ENCODE measurements at regions not wholly inside any gene's neighbourhood (a gene's known extent, or its start where the extent isn't known, plus 50 kb on each side); places are given as distances from the start of the nearest gene placed in this dataset.

DNA sequence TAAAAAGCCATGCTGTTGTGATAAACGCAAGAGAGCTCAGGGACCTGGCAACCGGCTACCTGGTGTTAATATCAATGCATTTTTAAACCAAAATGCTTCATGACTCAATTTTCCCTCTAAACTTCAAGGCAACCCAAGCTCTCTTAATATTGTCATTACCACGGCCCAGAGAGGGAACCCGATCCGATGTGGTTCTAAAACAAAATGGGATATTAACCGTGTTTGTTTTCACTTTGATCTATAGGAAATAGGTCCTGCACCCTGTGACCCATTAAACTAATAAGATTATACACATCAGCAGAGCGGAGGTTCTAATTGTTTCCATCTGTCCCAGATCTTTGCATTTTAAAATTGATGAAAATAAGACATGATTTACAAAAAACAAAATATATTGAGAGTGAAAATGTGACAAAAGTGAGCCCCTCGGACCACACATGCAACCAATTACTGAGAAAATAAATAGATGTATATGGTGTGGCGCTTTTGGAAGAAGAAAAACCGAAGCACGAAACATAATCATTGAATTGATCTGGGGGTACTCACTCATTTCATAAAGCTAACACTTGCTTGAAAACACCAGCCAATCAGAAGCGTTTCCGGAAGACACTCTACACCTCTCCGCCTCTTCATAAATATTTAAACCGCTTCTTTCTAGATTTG is 290.3 kb upstream of the NFE2L3 start:
- TF ChIP-seq, protein P1, sequence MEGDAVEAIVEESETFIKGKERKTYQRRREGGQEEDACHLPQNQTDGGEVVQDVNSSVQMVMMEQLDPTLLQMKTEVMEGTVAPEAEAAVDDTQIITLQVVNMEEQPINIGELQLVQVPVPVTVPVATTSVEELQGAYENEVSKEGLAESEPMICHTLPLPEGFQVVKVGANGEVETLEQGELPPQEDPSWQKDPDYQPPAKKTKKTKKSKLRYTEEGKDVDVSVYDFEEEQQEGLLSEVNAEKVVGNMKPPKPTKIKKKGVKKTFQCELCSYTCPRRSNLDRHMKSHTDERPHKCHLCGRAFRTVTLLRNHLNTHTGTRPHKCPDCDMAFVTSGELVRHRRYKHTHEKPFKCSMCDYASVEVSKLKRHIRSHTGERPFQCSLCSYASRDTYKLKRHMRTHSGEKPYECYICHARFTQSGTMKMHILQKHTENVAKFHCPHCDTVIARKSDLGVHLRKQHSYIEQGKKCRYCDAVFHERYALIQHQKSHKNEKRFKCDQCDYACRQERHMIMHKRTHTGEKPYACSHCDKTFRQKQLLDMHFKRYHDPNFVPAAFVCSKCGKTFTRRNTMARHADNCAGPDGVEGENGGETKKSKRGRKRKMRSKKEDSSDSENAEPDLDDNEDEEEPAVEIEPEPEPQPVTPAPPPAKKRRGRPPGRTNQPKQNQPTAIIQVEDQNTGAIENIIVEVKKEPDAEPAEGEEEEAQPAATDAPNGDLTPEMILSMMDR (IDR thresholded peaks at IDR 0.05) = no peak
- no peak for TF ChIP-seq EZH2 (IDR thresholded peaks at IDR 0.05; ENCODE audit: borderline replicate concordance, insufficient read depth, low read depth, low read length, poor library complexity, severe bottlenecking)
- peaks cover 19 to 46% of the 10 kb centered on the region in 2 donors for H3K4me1 ChIP-seq (ENCODE audit: control insufficient read depth in 2 of 2, insufficient read depth in 2 of 2, low read length in 2 of 2)
- ChIA-PET POLR2A (no interaction called here), CTCF (interaction anchor here (0.9 to 1.8 kb wide), 5 partner anchors 10 to 1334 kb away, joined by 3 to 5 read pairs (median 4); no protein-coding TSS in a partner anchor)
- no peak overlapping the region for H2AFZ ChIP-seq (ENCODE audit: insufficient read depth, low read depth, low read length, poor library complexity, severe bottlenecking)
- no peaks in the 10 kb centered on the region for H4K20me1 ChIP-seq (ENCODE audit: control insufficient read depth, insufficient read depth, low read length, poor library complexity, severe bottlenecking)
- H3K9me3 Mint-ChIP-seq (ENCODE audit: insufficient read depth) = no peaks in the 10 kb centered on the region
- ATAC-seq (ENCODE audit: low read depth) (no peak), DNase-seq (peak; percentile 52)
- peak overlapping the region; percentile 45 for H3K4me2 ChIP-seq (replicated peaks; ENCODE audit: low read depth, low read length, poor library complexity, severe bottlenecking)
- H3K9me3 ChIP-seq (ENCODE audit: control extremely low read depth in 1 of 3, control insufficient read depth in 2 of 3, insufficient read depth in 1 of 3, low read length in 2 of 3) = peaks cover 5 to 51% (median 43%) of the 10 kb centered on the region in 3 donors
- peaks cover 3% of the 10 kb centered on the region for H3K4me1 Mint-ChIP-seq
- peaks cover 5 to 95% (median 85%) of the 10 kb centered on the region in 4 experiments for H3K27me3 ChIP-seq (replicated peaks in 1 of 4; ENCODE audit: control extremely low read depth in 1 of 4, control insufficient read depth in 3 of 4, insufficient read depth in 4 of 4, low read length in 3 of 4)
- peak overlapping the region in 1 of 5 experiments; percentile 16 for H3K4me3 ChIP-seq (ENCODE audit: control extremely low read depth in 1 of 5, extremely low read depth in 1 of 5, insufficient read depth in 1 of 5, low read depth in 2 of 5, low read length in 4 of 5)
- no peak overlapping the region for H3K27ac ChIP-seq (ENCODE audit: low read length in 2 of 2)
- no peaks in the 10 kb centered on the region for H3K79me2 ChIP-seq (ENCODE audit: control insufficient read depth, insufficient read depth, low read length)
- 6% methylated on average over 2 of the region's 15 CpGs for WGBS (ENCODE audit: insufficient coverage)
- peaks cover 46% of the 10 kb centered on the region for H3K27me3 Mint-ChIP-seq
- H3K4me3 Mint-ChIP-seq = peak overlapping the region; percentile 47
- peak overlapping the region; percentile 2 for H3K9ac ChIP-seq (ENCODE audit: low read length)
- intact Hi-C loops (cut with micrococcal nuclease) = loop anchor here (5.0 to 10.0 kb wide), 2 partner anchors 993 to 1236 kb away; partner anchors contain the start of gene HOXA1
- H3K27ac Mint-ChIP-seq = peak overlapping the region; percentile 70
- H3K36me3 ChIP-seq (replicated peaks in 1 of 2; ENCODE audit: control extremely low read depth in 1 of 2, control insufficient read depth in 1 of 2, extremely low read depth in 1 of 2, insufficient read depth in 2 of 2, low read length in 1 of 2) = no peaks in the 10 kb centered on the region
